NT2/D1 (cell line): ENCODE measurements at regions not wholly inside any gene's neighbourhood (a gene's known extent, or its start where the extent isn't known, plus 50 kb on each side); places are given as distances from the start of the nearest gene placed in this dataset.

ENCODE experiments used
- DNase-seq: peaks from one replicate; pipeline ENCODE4 v3.0.0-alpha.2; 2011; ENCODE audit warnings: low read depth, low spot score
- H3K27me3 ChIP-seq: 2 replicates; pipeline ENCODE4 v1.6.0; 2011; ENCODE audit warnings: mild to moderate bottlenecking; ENCODE audit not compliant: insufficient read length, insufficient read depth
- H3K36me3 ChIP-seq: 2 replicates; pipeline ENCODE4 v1.6.1; 2011; ENCODE audit warnings: mild to moderate bottlenecking, low read length, mixed read lengths; ENCODE audit not compliant: insufficient read depth, insufficient read length
- H3K4me1 ChIP-seq: 2 replicates; pipeline ENCODE4 v1.5.1; 2011; ENCODE audit not compliant: insufficient read depth, insufficient read length
- H3K4me3 ChIP-seq: 2 replicates; pipeline ENCODE4 v1.5.1; 2011; ENCODE audit warnings: low read depth; ENCODE audit not compliant: insufficient read length
- H3K9ac ChIP-seq: 2 replicates; pipeline ENCODE4 v1.6.0; 2011; ENCODE audit warnings: low read depth; ENCODE audit not compliant: insufficient read length
- H3K9me3 ChIP-seq: 2 replicates; pipeline ENCODE4 v1.5.1; 2011; ENCODE audit warnings: mild to moderate bottlenecking, low read length; ENCODE audit not compliant: insufficient read depth
- SUZ12 ChIP-seq: IDR thresholded peaks from 2 replicates; pipeline ENCODE4 v1.6.1; 2011; ENCODE audit not compliant: insufficient read length, insufficient read depth; ENCODE audit errors: extremely low read depth
- YY1 ChIP-seq: IDR thresholded peaks from 2 replicates; pipeline ENCODE4 v1.6.1; 2011; ENCODE audit not compliant: insufficient read length, insufficient read depth
- ZNF274 ChIP-seq: IDR thresholded peaks from 2 replicates; pipeline ENCODE4 v1.6.1; 2011; ENCODE audit warnings: mild to moderate bottlenecking, low read depth, low read length

- Histone ChIP-seq H3K9me3 (no peaks in the 10 kb centered on the region), H3K36me3 (no peaks in the 10 kb centered on the region), H3K27me3 (no peaks in the 10 kb centered on the region), H3K4me3 (no peak overlapping the region), H3K4me1 (no peaks in the 10 kb centered on the region), H3K9ac (no peak overlapping the region)
- no peak for DNase-seq
- TF ChIP-seq ZNF274: no peak
- no peak for TF ChIP-seq YY1
- TF ChIP-seq SUZ12: no peak
Observed at GRCh38 chr13:85486663-85487062, 312.6 kb downstream of the SLITRK6 start.

GRCh38 chr13:85473144-85473543 is 326.1 kb downstream of the SLITRK6 start:
- DNase-seq: no peak
- no peaks in the 10 kb centered on the region for H3K36me3 ChIP-seq
- H3K9me3 ChIP-seq: no peaks in the 10 kb centered on the region
- TF ChIP-seq SUZ12 (no peak), YY1 (no peak), ZNF274 (no peak)
- H3K4me3 ChIP-seq: no peak overlapping the region
- H3K27me3 ChIP-seq: no peaks in the 10 kb centered on the region
- no peaks in the 10 kb centered on the region for H3K4me1 ChIP-seq
- H3K9ac ChIP-seq: no peak overlapping the region

GRCh38 chr13:85469320-85469719 is 329.9 kb downstream of the SLITRK6 start:
- Histone ChIP-seq H3K9me3 (no peaks in the 10 kb centered on the region), H3K9ac (no peak overlapping the region), H3K4me1 (no peaks in the 10 kb centered on the region), H3K4me3 (no peak overlapping the region), H3K36me3 (no peaks in the 10 kb centered on the region), H3K27me3 (no peaks in the 10 kb centered on the region)
- TF ChIP-seq ZNF274 (no peak), SUZ12 (no peak), YY1 (no peak)
- no peak for DNase-seq

- no peaks in the 10 kb centered on the region for H3K27me3 ChIP-seq
- no peak overlapping the region for H3K9ac ChIP-seq
- no peak overlapping the region for H3K4me3 ChIP-seq
- peaks cover 6% of the 10 kb centered on the region for H3K9me3 ChIP-seq
- DNase-seq: no peak
- H3K36me3 ChIP-seq: no peaks in the 10 kb centered on the region
- TF ChIP-seq SUZ12: no peak
- no peak for TF ChIP-seq ZNF274
- TF ChIP-seq YY1: no peak
- H3K4me1 ChIP-seq: no peaks in the 10 kb centered on the region
Observed at GRCh38 chr13:85462792-85463425, 336.3 kb downstream of the SLITRK6 start.

GRCh38 chr13:85461621-85462020 is 337.6 kb downstream of the SLITRK6 start:
- Histone ChIP-seq H3K27me3 (no peaks in the 10 kb centered on the region), H3K36me3 (no peaks in the 10 kb centered on the region), H3K9me3 (peaks cover 16% of the 10 kb centered on the region), H3K4me1 (no peaks in the 10 kb centered on the region), H3K4me3 (no peak overlapping the region), H3K9ac (no peak overlapping the region)
- TF ChIP-seq YY1 (no peak), SUZ12 (no peak), ZNF274 (no peak)
- DNase-seq: no peak

- Histone ChIP-seq H3K36me3 (no peaks in the 10 kb centered on the region), H3K4me3 (no peak overlapping the region), H3K27me3 (no peaks in the 10 kb centered on the region), H3K9ac (no peak overlapping the region), H3K9me3 (no peaks in the 10 kb centered on the region), H3K4me1 (no peaks in the 10 kb centered on the region)
- no peak for DNase-seq
- TF ChIP-seq SUZ12 (no peak), YY1 (no peak), ZNF274 (no peak)
Observed at GRCh38 chr13:85445534-85445933, 353.7 kb downstream of the SLITRK6 start.

GRCh38 chr13:85441975-85442374 is 357.2 kb downstream of the SLITRK6 start:
- H3K9me3 ChIP-seq: no peaks in the 10 kb centered on the region
- H3K4me1 ChIP-seq: no peaks in the 10 kb centered on the region
- H3K4me3 ChIP-seq: no peak overlapping the region
- TF ChIP-seq YY1 (no peak), ZNF274 (no peak), SUZ12 (no peak)
- DNase-seq: no peak
- H3K27me3 ChIP-seq: no peaks in the 10 kb centered on the region
- H3K36me3 ChIP-seq: no peaks in the 10 kb centered on the region
- H3K9ac ChIP-seq: no peak overlapping the region
